ENCODE measurements at regions not wholly inside any gene's neighbourhood (a gene's known extent, or its start where the extent isn't known, plus 50 kb on each side); places are given as distances from the start of the nearest gene placed in this dataset.

GRCh38 chr11:69954756-69955155 is 123.4 kb upstream of the ANO1 start:
- no peaks in the 10 kb centered on the region for H3K79me2 ChIP-seq (ENCODE audit: insufficient read depth, low read length)
- WGBS (ENCODE audit: extremely low coverage, insufficient read length, low lambda C conversion rate) = no CpG with 5 or more reads among the region's 12 CpGs
- no peak overlapping the region for H3K18ac ChIP-seq (ENCODE audit: insufficient read length, low read depth, low read length)

More at GRCh38 chr11:69954756-69955155, 123.4 kb upstream of the ANO1 start:
- H4K91ac ChIP-seq (ENCODE audit: insufficient read length, low read depth, low read length) = no peak overlapping the region
- no peak for DNase-seq
- no peak overlapping the region for H3K14ac ChIP-seq (ENCODE audit: insufficient read depth, low read length)
- no peak overlapping the region for H2BK12ac ChIP-seq (ENCODE audit: insufficient read length, low read depth, low read length)
- no peak overlapping the region for H3T11ph ChIP-seq (ENCODE audit: low read length)
- H3K23ac ChIP-seq (ENCODE audit: insufficient read length, low read depth, low read length) = no peak overlapping the region
- no peak overlapping the region for H3K56ac ChIP-seq (ENCODE audit: insufficient read length, low read depth, low read length)
- H3K4me1 ChIP-seq (ENCODE audit: insufficient read depth, low read length) = no peaks in the 10 kb centered on the region; the same call in 1 of the 2 replicates
- H3K9ac ChIP-seq (ENCODE audit: extremely low read depth, insufficient read length, low read length) = no peak overlapping the region
- H3K4ac ChIP-seq (ENCODE audit: low read depth, low read length) = no peak overlapping the region
- H3K4me2 ChIP-seq (ENCODE audit: insufficient read depth, insufficient read length, low read length) = no peak overlapping the region
- peaks cover 11 to 34% of the 10 kb centered on the region in 2 experiments for H3K4me1 Mint-ChIP-seq
- H4K8ac ChIP-seq (replicated peaks; ENCODE audit: insufficient read length, low read depth, low read length) = no peak overlapping the region
- H4K20me1 ChIP-seq (ENCODE audit: control insufficient read depth, insufficient read depth, insufficient read length) = no peaks in the 10 kb centered on the region
- no peak overlapping the region for H2BK20ac ChIP-seq (ENCODE audit: low read depth, low read length, poor library complexity, severe bottlenecking)
- H3K9me3 Mint-ChIP-seq = peaks cover 4 to 10% of the 10 kb centered on the region in 2 experiments; a peak in 3 of 5 replicates
- no peak overlapping the region for H3K4me3 Mint-ChIP-seq
- H2BK5ac ChIP-seq (ENCODE audit: insufficient read length, low read length) = no peak overlapping the region
- no peaks in the 10 kb centered on the region for H3K9me3 ChIP-seq (ENCODE audit: control insufficient read depth, low read depth, low read length)
- no peak overlapping the region for H4K5ac ChIP-seq (ENCODE audit: insufficient read length, low read depth, low read length)
- no peaks in the 10 kb centered on the region for H3K79me1 ChIP-seq (ENCODE audit: insufficient read depth, low read depth, low read length, poor library complexity, severe bottlenecking)
- H2BK15ac ChIP-seq (ENCODE audit: low read depth, low read length) = no peak overlapping the region
- H2AK5ac ChIP-seq (ENCODE audit: insufficient read length, low read length) = no peak overlapping the region
- H3K36me3 Mint-ChIP-seq (ENCODE audit: insufficient read depth in 1 of 3, low read depth in 3 of 3) = peaks cover 0 to 3% (median 0%) of the 10 kb centered on the region in 3 experiments; a peak in 3 of 7 replicates
- TF ChIP-seq, protein P1, sequence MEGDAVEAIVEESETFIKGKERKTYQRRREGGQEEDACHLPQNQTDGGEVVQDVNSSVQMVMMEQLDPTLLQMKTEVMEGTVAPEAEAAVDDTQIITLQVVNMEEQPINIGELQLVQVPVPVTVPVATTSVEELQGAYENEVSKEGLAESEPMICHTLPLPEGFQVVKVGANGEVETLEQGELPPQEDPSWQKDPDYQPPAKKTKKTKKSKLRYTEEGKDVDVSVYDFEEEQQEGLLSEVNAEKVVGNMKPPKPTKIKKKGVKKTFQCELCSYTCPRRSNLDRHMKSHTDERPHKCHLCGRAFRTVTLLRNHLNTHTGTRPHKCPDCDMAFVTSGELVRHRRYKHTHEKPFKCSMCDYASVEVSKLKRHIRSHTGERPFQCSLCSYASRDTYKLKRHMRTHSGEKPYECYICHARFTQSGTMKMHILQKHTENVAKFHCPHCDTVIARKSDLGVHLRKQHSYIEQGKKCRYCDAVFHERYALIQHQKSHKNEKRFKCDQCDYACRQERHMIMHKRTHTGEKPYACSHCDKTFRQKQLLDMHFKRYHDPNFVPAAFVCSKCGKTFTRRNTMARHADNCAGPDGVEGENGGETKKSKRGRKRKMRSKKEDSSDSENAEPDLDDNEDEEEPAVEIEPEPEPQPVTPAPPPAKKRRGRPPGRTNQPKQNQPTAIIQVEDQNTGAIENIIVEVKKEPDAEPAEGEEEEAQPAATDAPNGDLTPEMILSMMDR (conservative IDR thresholded peaks at IDR 0.05) = no peak
- H3K27me3 Mint-ChIP-seq (ENCODE audit: low read depth) = peaks cover 11% of the 10 kb centered on the region
- H3K23me2 ChIP-seq (ENCODE audit: insufficient read length, low read depth, low read length, poor library complexity, severe bottlenecking) = no peaks in the 10 kb centered on the region
- no peak overlapping the region for H3K27ac ChIP-seq (ENCODE audit: insufficient read length, low read depth, low read length)
- no peak overlapping the region for H2BK120ac ChIP-seq (ENCODE audit: low read depth, low read length, poor library complexity, severe bottlenecking)
- H3K27ac Mint-ChIP-seq = peak overlapping the region in 2 of 3 experiments; percentile 44 to 74; a peak in 1 of 7 replicates
- H2AFZ ChIP-seq (ENCODE audit: low read length) = no peak overlapping the region
- H3K27me3 ChIP-seq (ENCODE audit: insufficient read depth, low read length) = no peaks in the 10 kb centered on the region
